CD4-positive, alpha-beta T cell treated with Interleukin-4 for 4 hours (primary cell): ENCODE measurements at regions not wholly inside any gene's neighbourhood (a gene's known extent, or its start where the extent isn't known, plus 50 kb on each side); places are given as distances from the start of the nearest gene placed in this dataset.

ENCODE experiments used
- DNase-seq: peaks from one replicate; pipeline ENCODE4 v3.0.0-alpha.2; 2020

- DNase-seq = no peak
Measured at GRCh38 chr3:176969066-176969465, 228.2 kb downstream of the TBL1XR1 start.

GRCh38 chr3:176968631-176969030 lies 228.7 kb downstream of the TBL1XR1 start:
- no peak for DNase-seq

- DNase-seq = no peak
Measured at GRCh38 chr3:176967522-176967921, 229.8 kb downstream of the TBL1XR1 start.

- DNase-seq = no peak
Measured at GRCh38 chr3:176964661-176965060, 232.6 kb downstream of the TBL1XR1 start.

- no peak for DNase-seq
Measured at GRCh38 chr3:176961916-176962315, 235.4 kb downstream of the TBL1XR1 start.

- no peak for DNase-seq
Measured at GRCh38 chr3:176959867-176960266, 237.4 kb downstream of the TBL1XR1 start.

GRCh38 chr3:176958560-176958959 lies 238.7 kb downstream of the TBL1XR1 start:
- DNase-seq = no peak

- no peak for DNase-seq
Measured at GRCh38 chr3:176954517-176954916, 242.8 kb downstream of the TBL1XR1 start.

GRCh38 chr3:176953106-176954060 lies 243.9 kb downstream of the TBL1XR1 start:
- no peak for DNase-seq

GRCh38 chr3:176951586-176952292 lies 245.5 kb downstream of the TBL1XR1 start:
- no peak for DNase-seq

GRCh38 chr3:176951144-176951543 lies 246.1 kb downstream of the TBL1XR1 start:
- no peak for DNase-seq

GRCh38 chr3:176950743-176951142 lies 246.5 kb downstream of the TBL1XR1 start:
- DNase-seq = no peak

GRCh38 chr3:176948151-176948550 lies 249.1 kb downstream of the TBL1XR1 start:
- DNase-seq = no peak

- no peak for DNase-seq
Measured at GRCh38 chr3:176946202-176946601, 251.1 kb downstream of the TBL1XR1 start.

- DNase-seq = no peak
Measured at GRCh38 chr3:176942305-176942704, 255.0 kb downstream of the TBL1XR1 start.

- DNase-seq = no peak
Measured at GRCh38 chr3:176941689-176942088, 255.6 kb downstream of the TBL1XR1 start.

GRCh38 chr3:176939022-176939817 lies 258.1 kb downstream of the TBL1XR1 start:
- DNase-seq = peak; percentile 46

- DNase-seq = no peak
Measured at GRCh38 chr3:176937994-176938393, 259.3 kb downstream of the TBL1XR1 start.

GRCh38 chr3:176937541-176937940 lies 259.7 kb downstream of the TBL1XR1 start:
- no peak for DNase-seq

- no peak for DNase-seq
Measured at GRCh38 chr3:176935194-176935888, 261.9 kb downstream of the TBL1XR1 start.

GRCh38 chr3:176934698-176935097 lies 262.6 kb downstream of the TBL1XR1 start:
- DNase-seq = no peak

GRCh38 chr3:176933704-176934103 lies 263.6 kb downstream of the TBL1XR1 start:
- DNase-seq = no peak

GRCh38 chr3:176932433-176932832 lies 264.8 kb downstream of the TBL1XR1 start:
- DNase-seq = no peak
